K562 (cell line): ENCODE measurements at regions not wholly inside any gene's neighbourhood (a gene's known extent, or its start where the extent isn't known, plus 50 kb on each side); places are given as distances from the start of the nearest gene placed in this dataset.

Experiments used
- BCOR ChIP-seq: fragments of 450-650 bp; IDR thresholded peaks from 2 replicates; pipeline ENCODE4 v1.6.1; 2016
- BDP1 ChIP-seq: IDR thresholded peaks from 3 replicates; pipeline ENCODE4 v1.6.1; 2011; ENCODE audit not compliant: insufficient read length, insufficient read depth
- CHD7 ChIP-seq: fragments of 200-600 bp; sonication (generic); IDR thresholded peaks from one replicate; pipeline ENCODE4 v1.6.1; 2012; ENCODE audit warnings: mild to moderate bottlenecking, low read depth, low read length, inconsistent platforms
- CREB1 ChIP-seq, 2 experiments: sonication (generic) in 1 of 2; formaldehyde crosslinking in 1 of 2; IDR thresholded peaks; 2 replicates each; pipeline versions ENCODE4 v1.6.1 to v1.8.0; 2012 to 2022; ENCODE audit warnings: inconsistent platforms in 1 of 2, mild to moderate bottlenecking in 1 of 2, missing genetic modification reagents in 1 of 2, moderate library complexity in 1 of 2
- E2F3 ChIP-seq: fragments of 250-450 bp; sonication (Bioruptor Pico); IDR thresholded peaks from 2 replicates; pipeline ENCODE4 v1.4.0; 2020; ENCODE audit warnings: mild to moderate bottlenecking
- NCOR1 ChIP-seq: fragments of 450-650 bp; IDR thresholded peaks from 2 replicates; pipeline ENCODE4 v1.6.1; 2016; ENCODE audit warnings: mild to moderate bottlenecking, moderate library complexity
- SMAD1 ChIP-seq: fragments of 150-350 bp; IDR thresholded peaks from 2 replicates; pipeline ENCODE4 v1.6.1; 2014; ENCODE audit warnings: low read length, low read depth; ENCODE audit not compliant: partially characterized antibody
- TCF15 ChIP-seq: fragments of 250-450 bp; sonication (Bioruptor Pico); IDR thresholded peaks from 2 replicates; pipeline ENCODE4 v1.8.0; 2022; ENCODE audit warnings: moderate library complexity, mild to moderate bottlenecking, inconsistent platforms
- THAP12 ChIP-seq: fragments of 250-450 bp; sonication (Bioruptor Pico); IDR thresholded peaks from 2 replicates; pipeline ENCODE4 v1.9.0; 2021; ENCODE audit warnings: mild to moderate bottlenecking, inconsistent platforms
- ZBTB17 ChIP-seq: fragments of 450-650 bp; formaldehyde crosslinking; IDR thresholded peaks from 2 replicates; pipeline ENCODE4 v1.4.0; 2020; ENCODE audit warnings: mild to moderate bottlenecking
- ZNF133 ChIP-seq: fragments of 250-450 bp; sonication (Bioruptor Pico); IDR thresholded peaks from 2 replicates; pipeline ENCODE4 v1.4.0; 2020; ENCODE audit warnings: mild to moderate bottlenecking
- ZNF143 ChIP-seq: sonication (generic); formaldehyde crosslinking; IDR thresholded peaks from 2 replicates; pipeline ENCODE4 v1.9.0; 2022; ENCODE audit warnings: mild to moderate bottlenecking, missing genetic modification reagents

GRCh38 chr14:27164139-27164538 lies 566.3 kb upstream of the NOVA1 start (continued):
- no peak for TF ChIP-seq CHD7
- no peak for TF ChIP-seq TCF15
- TF ChIP-seq BDP1 = no peak
- TF ChIP-seq ZNF133 = no peak
- no peak for TF ChIP-seq THAP12 (CRISPR knock-in tag)
- TF ChIP-seq SMAD1 = no peak
- TF ChIP-seq E2F3 (CRISPR knock-in tag) = no peak
- TF ChIP-seq BCOR = no peak
- no peak for TF ChIP-seq CREB1 (IDR thresholded peaks at IDR 0.05)
- TF ChIP-seq CREB1 (CRISPR knock-in tag; IDR thresholded peaks at IDR 0.05) = no peak
- no peak for TF ChIP-seq NCOR1
- TF ChIP-seq ZNF143 (CRISPR knock-in tag) = no peak
- no peak for TF ChIP-seq ZBTB17 (CRISPR knock-in tag)
